MM.1S (cell line): ENCODE measurements at regions not wholly inside any gene's neighbourhood (a gene's known extent, or its start where the extent isn't known, plus 50 kb on each side); places are given as distances from the start of the nearest gene placed in this dataset.

Experiments used
- DNase-seq: peaks from one replicate; pipeline ENCODE4 v3.0.0-alpha.2; 2015
- H2AFZ ChIP-seq: fragments of 300-600 bp; sonication (generic); 2 replicates; pipeline ENCODE4 v1.6.0; 2016; ENCODE audit warnings: antibody characterized with exemption, low read length
- H3F3A ChIP-seq: fragments of 300-600 bp; sonication (generic); 2 replicates; pipeline ENCODE4 v1.6.1; 2016; ENCODE audit warnings: mild to moderate bottlenecking, antibody characterized with exemption, low read length, moderate library complexity, mixed read lengths; ENCODE audit not compliant: insufficient read depth
- H3K27ac ChIP-seq: fragments of 300-600 bp; sonication (generic); 2 replicates; pipeline ENCODE4 v1.5.1; 2016; ENCODE audit warnings: mild to moderate bottlenecking, low read length
- H3K27me3 ChIP-seq: fragments of 300-600 bp; sonication (generic); replicated peaks from 2 replicates; pipeline ENCODE4 v1.6.0; 2016; ENCODE audit warnings: low read length; ENCODE audit not compliant: insufficient read depth
- H3K36me3 ChIP-seq: fragments of 300-600 bp; sonication (generic); replicated peaks from 2 replicates; pipeline ENCODE4 v1.6.1; 2016; ENCODE audit warnings: mild to moderate bottlenecking, low read length, mixed read lengths; ENCODE audit not compliant: insufficient read depth
- H3K4me1 ChIP-seq: fragments of 300-600 bp; sonication (generic); 2 replicates; pipeline ENCODE4 v1.6.1; 2016; ENCODE audit warnings: low read length, mixed read lengths
- H3K4me2 ChIP-seq: fragments of 300-600 bp; sonication (generic); 2 replicates; pipeline ENCODE4 v1.6.0; 2016; ENCODE audit warnings: low read depth, low read length
- H3K4me3 ChIP-seq: fragments of 300-600 bp; sonication (generic); 2 replicates; pipeline ENCODE4 v1.5.1; 2016; ENCODE audit warnings: low read length, mixed read lengths
- H3K79me2 ChIP-seq: fragments of 300-600 bp; sonication (generic); 2 replicates; pipeline ENCODE4 v1.6.1; 2016; ENCODE audit warnings: mixed run types, low read length, mixed read lengths
- H3K9ac ChIP-seq: fragments of 300-600 bp; sonication (generic); 2 replicates; pipeline ENCODE4 v1.6.1; 2016; ENCODE audit warnings: low read length, mixed read lengths
- H3K9me2 ChIP-seq: fragments of 300-600 bp; sonication (generic); replicated peaks from 2 replicates; pipeline ENCODE4 v1.6.1; 2016; ENCODE audit warnings: mild to moderate bottlenecking, low read length, mixed read lengths; ENCODE audit not compliant: insufficient read depth
- H3K9me3 ChIP-seq: fragments of 300-600 bp; sonication (generic); replicated peaks from 2 replicates; pipeline ENCODE4 v1.6.1; 2016; ENCODE audit warnings: mild to moderate bottlenecking, low read length, mixed read lengths; ENCODE audit not compliant: insufficient read depth
- H4K20me1 ChIP-seq: fragments of 300-600 bp; sonication (generic); 2 replicates; pipeline ENCODE4 v1.6.1; 2016; ENCODE audit warnings: mild to moderate bottlenecking, low read length, moderate library complexity, mixed read lengths; ENCODE audit not compliant: insufficient read depth
- CTCF ChIP-seq: fragments of 300-600 bp; sonication (generic); IDR thresholded peaks from 2 replicates; pipeline ENCODE4 v1.5.1; 2016; ENCODE audit warnings: antibody characterized with exemption, low read length, mixed read lengths
- EZH2 ChIP-seq: fragments of 300-600 bp; sonication (generic); optimal IDR thresholded peaks from 2 replicates; pipeline ENCODE3; 2017; ENCODE audit warnings: low read depth, mild to moderate bottlenecking, antibody characterized with exemption, low read length, mixed read lengths
- EZH2phosphoT487 ChIP-seq: fragments of 300-600 bp; sonication (generic); IDR thresholded peaks from 2 replicates; pipeline ENCODE4 v1.6.1; 2018; ENCODE audit warnings: antibody characterized with exemption, low read length

GRCh38 chr11:26076233-26076990, 255.5 kb upstream of the ANO3 start:
- H3K4me2 ChIP-seq = no peak overlapping the region
- 0 out of 2 replicates have a peak overlapping the region, but pooled peaks have one; percentile 20 for H2AFZ ChIP-seq
- H3K79me2 ChIP-seq = no peaks in the 10 kb centered on the region
- H3K27ac ChIP-seq = no peak overlapping the region
- H4K20me1 ChIP-seq = no peaks in the 10 kb centered on the region
- no peaks in the 10 kb centered on the region for H3K9me2 ChIP-seq
- H3F3A ChIP-seq = peaks cover 10% of the 10 kb centered on the region
- no peak for TF ChIP-seq CTCF
- TF ChIP-seq EZH2phosphoT487 = no peak
- TF ChIP-seq EZH2 = no peak
- H3K9me3 ChIP-seq = no peaks in the 10 kb centered on the region
- H3K9ac ChIP-seq = no peak overlapping the region
- no peaks in the 10 kb centered on the region for H3K36me3 ChIP-seq
- no peaks in the 10 kb centered on the region; the same call in 1 of the 2 replicates for H3K27me3 ChIP-seq
- H3K4me3 ChIP-seq = no peak overlapping the region
- no peak for DNase-seq
- H3K4me1 ChIP-seq = peaks cover 30% of the 10 kb centered on the region

DNA sequence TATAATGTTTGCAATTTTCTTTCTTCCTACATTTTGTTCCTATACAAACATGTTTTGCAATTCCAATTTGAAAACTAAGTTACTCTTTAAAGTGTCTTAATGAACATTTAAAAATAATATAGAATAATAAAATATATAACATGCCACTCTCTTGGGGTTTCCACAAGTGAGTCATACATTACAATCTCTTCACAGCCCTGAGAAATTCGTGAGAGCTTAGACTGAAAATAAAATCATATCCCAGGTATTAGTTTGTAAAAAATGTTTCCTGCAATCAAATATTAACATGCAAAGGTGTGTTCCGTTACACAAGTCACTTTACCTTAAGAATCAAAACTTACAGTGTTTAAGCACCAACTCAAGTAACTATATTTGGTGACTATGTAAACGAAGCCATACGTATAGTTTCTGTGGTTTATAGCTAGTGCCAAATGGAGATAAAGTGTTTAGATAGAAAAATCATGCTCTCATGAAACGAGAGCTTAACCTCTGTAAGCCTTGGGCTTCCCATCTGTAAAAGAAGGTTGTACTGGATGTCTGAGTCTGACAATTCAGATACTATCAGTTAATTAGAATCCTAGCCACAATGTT, 253.6 kb upstream of the ANO3 start:
- peaks cover 30% of the 10 kb centered on the region for H3K4me1 ChIP-seq
- no peaks in the 10 kb centered on the region for H3K79me2 ChIP-seq
- H2AFZ ChIP-seq = peak overlapping the region; percentile 36; the same call in 1 of the 2 replicates
- H3K4me3 ChIP-seq = no peak overlapping the region
- H3K36me3 ChIP-seq = no peaks in the 10 kb centered on the region
- TF ChIP-seq EZH2 = no peak
- no peak for TF ChIP-seq CTCF
- no peak for TF ChIP-seq EZH2phosphoT487
- H3K27me3 ChIP-seq = no peaks in the 10 kb centered on the region; the same call in 1 of the 2 replicates
- no peaks in the 10 kb centered on the region for H4K20me1 ChIP-seq
- H3K9me2 ChIP-seq = no peaks in the 10 kb centered on the region
- H3K9me3 ChIP-seq = no peaks in the 10 kb centered on the region
- H3K9ac ChIP-seq = peak overlapping the region; percentile 28; the same call in 1 of the 2 replicates
- peak; percentile 88 for DNase-seq
- H3F3A ChIP-seq = peaks cover 10% of the 10 kb centered on the region
- H3K27ac ChIP-seq = peak overlapping the region; percentile 86
- H3K4me2 ChIP-seq = peak overlapping the region; percentile 43

DNA sequence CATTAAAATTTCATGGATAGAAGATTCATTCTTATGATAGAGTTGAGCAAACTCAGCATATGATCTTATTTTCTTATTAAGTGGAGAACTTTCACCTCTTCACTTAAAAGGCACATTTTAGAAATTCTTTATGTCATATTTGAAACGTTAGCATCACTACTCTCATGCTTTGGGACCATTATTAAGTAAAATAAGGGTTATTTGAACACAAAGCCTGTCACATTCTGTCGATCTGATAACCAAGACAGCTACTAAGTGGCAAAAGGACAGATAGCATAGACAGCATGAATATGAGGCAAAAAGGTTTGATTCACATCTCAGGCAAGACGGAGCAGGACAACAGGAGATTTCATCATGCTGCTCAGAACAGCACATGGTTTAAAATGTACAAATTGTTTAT, 247.6 kb upstream of the ANO3 start:
- no peaks in the 10 kb centered on the region for H3K79me2 ChIP-seq
- H3K4me3 ChIP-seq = no peak overlapping the region
- H3K4me2 ChIP-seq = no peak overlapping the region
- H3K27me3 ChIP-seq = no peaks in the 10 kb centered on the region
- no peak overlapping the region for H3K27ac ChIP-seq
- no peak overlapping the region for H3K9ac ChIP-seq
- no peaks in the 10 kb centered on the region for H3K9me3 ChIP-seq
- TF ChIP-seq EZH2 (no peak), CTCF (no peak), EZH2phosphoT487 (no peak)
- no peaks in the 10 kb centered on the region for H3K36me3 ChIP-seq
- H3F3A ChIP-seq = peaks cover 24% of the 10 kb centered on the region
- no peak overlapping the region for H2AFZ ChIP-seq
- DNase-seq = no peak
- H3K4me1 ChIP-seq = peaks cover 42% of the 10 kb centered on the region
- no peaks in the 10 kb centered on the region for H3K9me2 ChIP-seq
- H4K20me1 ChIP-seq = no peaks in the 10 kb centered on the region
